ENCODE measurements at regions not wholly inside any gene's neighbourhood (a gene's known extent, or its start where the extent isn't known, plus 50 kb on each side); places are given as distances from the start of the nearest gene placed in this dataset.

- TF ChIP-seq, protein P1, sequence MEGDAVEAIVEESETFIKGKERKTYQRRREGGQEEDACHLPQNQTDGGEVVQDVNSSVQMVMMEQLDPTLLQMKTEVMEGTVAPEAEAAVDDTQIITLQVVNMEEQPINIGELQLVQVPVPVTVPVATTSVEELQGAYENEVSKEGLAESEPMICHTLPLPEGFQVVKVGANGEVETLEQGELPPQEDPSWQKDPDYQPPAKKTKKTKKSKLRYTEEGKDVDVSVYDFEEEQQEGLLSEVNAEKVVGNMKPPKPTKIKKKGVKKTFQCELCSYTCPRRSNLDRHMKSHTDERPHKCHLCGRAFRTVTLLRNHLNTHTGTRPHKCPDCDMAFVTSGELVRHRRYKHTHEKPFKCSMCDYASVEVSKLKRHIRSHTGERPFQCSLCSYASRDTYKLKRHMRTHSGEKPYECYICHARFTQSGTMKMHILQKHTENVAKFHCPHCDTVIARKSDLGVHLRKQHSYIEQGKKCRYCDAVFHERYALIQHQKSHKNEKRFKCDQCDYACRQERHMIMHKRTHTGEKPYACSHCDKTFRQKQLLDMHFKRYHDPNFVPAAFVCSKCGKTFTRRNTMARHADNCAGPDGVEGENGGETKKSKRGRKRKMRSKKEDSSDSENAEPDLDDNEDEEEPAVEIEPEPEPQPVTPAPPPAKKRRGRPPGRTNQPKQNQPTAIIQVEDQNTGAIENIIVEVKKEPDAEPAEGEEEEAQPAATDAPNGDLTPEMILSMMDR (IDR thresholded peaks at IDR 0.05; ENCODE audit: low read depth, low read length) = no peak
- TF ChIP-seq EZH2phosphoT487 (IDR thresholded peaks at IDR 0.05; ENCODE audit: low read depth) = no peak
These were observed 381.8 kb downstream of the KIF16B start for GRCh38 chr20:16191496-16191895.

GRCh38 chr20:16189371-16189770 is 383.9 kb downstream of the KIF16B start:
- H3K4me2 ChIP-seq (ENCODE audit: low read length) = no peak overlapping the region

More at GRCh38 chr20:16191496-16191895, 381.8 kb downstream of the KIF16B start:
- Histone ChIP-seq H3K79me2 (ENCODE audit: low read length) (no peaks in the 10 kb centered on the region), H3K36me3 (replicated peaks; ENCODE audit: low read depth, low read length) (no peaks in the 10 kb centered on the region), H3K9ac (ENCODE audit: low read length) (no peak overlapping the region), H3K27me3 (ENCODE audit: low read depth, low read length) (no peaks in the 10 kb centered on the region; the same call in 1 of the 2 replicates), H3K4me2 (ENCODE audit: low read length) (no peak overlapping the region), H3K9me3 (ENCODE audit: insufficient read depth, low read length) (no peaks in the 10 kb centered on the region), H2AFZ (ENCODE audit: low read depth, low read length) (no peak overlapping the region), H3K27ac (ENCODE audit: low read length) (no peak overlapping the region), H3K4me1 (ENCODE audit: low read length) (no peaks in the 10 kb centered on the region), H3K4me3 (ENCODE audit: low read length) (no peak overlapping the region), H4K20me1 (ENCODE audit: insufficient read depth, low read length) (no peaks in the 10 kb centered on the region)

GRCh38 chr20:16187956-16188616 is 385.2 kb downstream of the KIF16B start:
- no peak overlapping the region for H3K4me2 ChIP-seq (ENCODE audit: low read length)
- H3K9ac ChIP-seq (ENCODE audit: low read length) = no peak overlapping the region
- H3K4me1 ChIP-seq (ENCODE audit: low read length) = no peaks in the 10 kb centered on the region
- H2AFZ ChIP-seq (ENCODE audit: low read depth, low read length) = no peak overlapping the region
- no peaks in the 10 kb centered on the region for H3K36me3 ChIP-seq (replicated peaks; ENCODE audit: low read depth, low read length)
- no peaks in the 10 kb centered on the region for H3K9me3 ChIP-seq (ENCODE audit: insufficient read depth, low read length)
- TF ChIP-seq EZH2phosphoT487 (IDR thresholded peaks at IDR 0.05; ENCODE audit: low read depth) = no peak
- TF ChIP-seq, protein P1 (IDR thresholded peaks at IDR 0.05; ENCODE audit: low read depth, low read length) = no peak
- no peak overlapping the region for H3K27ac ChIP-seq (ENCODE audit: low read length)
- no peaks in the 10 kb centered on the region; the same call in 1 of the 2 replicates for H3K27me3 ChIP-seq (ENCODE audit: low read depth, low read length)
- H3K79me2 ChIP-seq (ENCODE audit: low read length) = no peaks in the 10 kb centered on the region
- H3K4me3 ChIP-seq (ENCODE audit: low read length) = no peak overlapping the region
- no peaks in the 10 kb centered on the region for H4K20me1 ChIP-seq (ENCODE audit: insufficient read depth, low read length)

More at GRCh38 chr20:16189371-16189770, 383.9 kb downstream of the KIF16B start:
- Histone ChIP-seq H4K20me1 (ENCODE audit: insufficient read depth, low read length) (no peaks in the 10 kb centered on the region), H3K27me3 (ENCODE audit: low read depth, low read length) (no peaks in the 10 kb centered on the region; the same call in 1 of the 2 replicates), H2AFZ (ENCODE audit: low read depth, low read length) (no peak overlapping the region), H3K4me3 (ENCODE audit: low read length) (no peak overlapping the region), H3K79me2 (ENCODE audit: low read length) (no peaks in the 10 kb centered on the region), H3K27ac (ENCODE audit: low read length) (no peak overlapping the region), H3K4me1 (ENCODE audit: low read length) (no peaks in the 10 kb centered on the region), H3K9me3 (ENCODE audit: insufficient read depth, low read length) (no peaks in the 10 kb centered on the region), H3K9ac (ENCODE audit: low read length) (no peak overlapping the region), H3K36me3 (replicated peaks; ENCODE audit: low read depth, low read length) (no peaks in the 10 kb centered on the region)
- no peak for TF ChIP-seq EZH2phosphoT487 (IDR thresholded peaks at IDR 0.05; ENCODE audit: low read depth)
- TF ChIP-seq, protein P1 (IDR thresholded peaks at IDR 0.05; ENCODE audit: low read depth, low read length) = no peak

DNA sequence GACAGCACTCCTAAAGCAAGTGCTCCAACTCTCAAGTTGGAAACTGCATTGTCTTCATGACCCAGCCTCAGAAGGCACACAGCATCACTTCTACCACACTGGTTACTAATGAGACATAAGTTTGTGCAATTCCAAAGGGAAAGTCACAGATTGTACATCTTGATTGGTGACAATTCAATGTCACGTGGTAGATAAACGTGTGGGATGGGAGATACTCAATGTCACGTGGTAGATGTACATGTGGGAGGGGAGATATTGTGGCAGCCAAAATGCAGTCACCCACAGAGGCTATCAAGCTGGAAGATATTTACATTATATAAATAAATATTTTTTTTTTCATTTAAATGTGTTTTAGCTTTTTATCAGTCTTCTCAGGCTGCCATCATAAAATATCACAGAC is 393.3 kb downstream of the KIF16B start:
- no peak overlapping the region for H3K9ac ChIP-seq (ENCODE audit: low read length)
- no peaks in the 10 kb centered on the region for H3K36me3 ChIP-seq (replicated peaks; ENCODE audit: low read depth, low read length)
- no peaks in the 10 kb centered on the region for H3K9me3 ChIP-seq (ENCODE audit: insufficient read depth, low read length)
- H2AFZ ChIP-seq (ENCODE audit: low read depth, low read length) = no peak overlapping the region
- H3K4me2 ChIP-seq (ENCODE audit: low read length) = no peak overlapping the region
- no peak for TF ChIP-seq EZH2phosphoT487 (IDR thresholded peaks at IDR 0.05; ENCODE audit: low read depth)
- TF ChIP-seq, protein P1 (IDR thresholded peaks at IDR 0.05; ENCODE audit: low read depth, low read length) = no peak
- no peak overlapping the region for H3K27ac ChIP-seq (ENCODE audit: low read length)
- H3K79me2 ChIP-seq (ENCODE audit: low read length) = no peaks in the 10 kb centered on the region
- H4K20me1 ChIP-seq (ENCODE audit: insufficient read depth, low read length) = no peaks in the 10 kb centered on the region
- no peaks in the 10 kb centered on the region for H3K4me1 ChIP-seq (ENCODE audit: low read length)
- H3K27me3 ChIP-seq (ENCODE audit: low read depth, low read length) = no peaks in the 10 kb centered on the region
- no peak overlapping the region for H3K4me3 ChIP-seq (ENCODE audit: low read length)

All from OCI-LY3 (cell line).